Mononuclear cell (primary cell): ENCODE measurements at regions not wholly inside any gene's neighbourhood (a gene's known extent, or its start where the extent isn't known, plus 50 kb on each side); places are given as distances from the start of the nearest gene placed in this dataset.
"Not testable (repeated sequence)": the region's sequence is repeated elsewhere in the genome, so short reads cannot be mapped to it uniquely, and the experiment has no call there.

ENCODE experiments used
- H3K27me3 ChIP-seq: 2 replicates; pipeline ENCODE4 v1.6.0; 2011; ENCODE audit warnings: low read length, control low read depth; ENCODE audit not compliant: insufficient read depth
- H3K4me1 ChIP-seq: 2 replicates; pipeline ENCODE4 v1.5.1; 2011; ENCODE audit warnings: mild to moderate bottlenecking, low read length, control low read depth; ENCODE audit not compliant: insufficient read depth
- H3K4me3 ChIP-seq: 2 replicates; pipeline ENCODE4 v1.5.1; 2011; ENCODE audit warnings: mild to moderate bottlenecking, low read length, moderate library complexity
- H3K9me3 ChIP-seq: 2 replicates; pipeline ENCODE4 v1.5.1; 2011; ENCODE audit warnings: low read depth, mild to moderate bottlenecking, control low read depth, low read length

GRCh38 chr17:30731210-30732132 lies 93.0 kb downstream of the CRLF3 start:
- Histone ChIP-seq H3K4me1 (peaks cover 33% of the 10 kb centered on the region), H3K4me3 (peak overlapping the region; percentile 60)
- not testable (repeated sequence) for H3K27me3 ChIP-seq, H3K9me3 ChIP-seq

GRCh38 chr17:30730837-30731209 lies 93.7 kb downstream of the CRLF3 start:
- H3K9me3 ChIP-seq, H3K27me3 ChIP-seq: not testable (repeated sequence)
- Histone ChIP-seq H3K4me1 (peaks cover 33% of the 10 kb centered on the region), H3K4me3 (peak overlapping the region; percentile 60)

GRCh38 chr17:30730171-30730836 lies 94.2 kb downstream of the CRLF3 start:
- not testable (repeated sequence) for H3K27me3 ChIP-seq, H3K4me3 ChIP-seq, H3K9me3 ChIP-seq
- H3K4me1 ChIP-seq = peaks cover 33% of the 10 kb centered on the region

- peaks cover 33% of the 10 kb centered on the region for H3K4me1 ChIP-seq
- H3K4me3 ChIP-seq, H3K27me3 ChIP-seq, H3K9me3 ChIP-seq: not testable (repeated sequence)
Observed at GRCh38 chr17:30729471-30730170, 94.9 kb downstream of the CRLF3 start.

- not testable (repeated sequence) for H3K9me3 ChIP-seq, H3K27me3 ChIP-seq, H3K4me3 ChIP-seq
- H3K4me1 ChIP-seq = peaks cover 34% of the 10 kb centered on the region
Observed at GRCh38 chr17:30727517-30727916, 97.0 kb downstream of the CRLF3 start.

GRCh38 chr17:30726734-30727133 lies 97.8 kb downstream of the CRLF3 start:
- H3K4me3 ChIP-seq, H3K9me3 ChIP-seq, H3K27me3 ChIP-seq: not testable (repeated sequence)
- peaks cover 34% of the 10 kb centered on the region for H3K4me1 ChIP-seq

- not testable (repeated sequence) for H3K4me3 ChIP-seq, H3K27me3 ChIP-seq, H3K9me3 ChIP-seq
- H3K4me1 ChIP-seq = peaks cover 34% of the 10 kb centered on the region
Observed at GRCh38 chr17:30726310-30726709, 98.2 kb downstream of the CRLF3 start.

- H3K9me3 ChIP-seq, H3K4me3 ChIP-seq, H3K27me3 ChIP-seq: not testable (repeated sequence)
- H3K4me1 ChIP-seq = peaks cover 26% of the 10 kb centered on the region
Observed at GRCh38 chr17:30724034-30724650, 100.3 kb downstream of the CRLF3 start.

GRCh38 chr17:30722114-30722780 lies 102.2 kb downstream of the CRLF3 start:
- not testable (repeated sequence) for H3K27me3 ChIP-seq, H3K9me3 ChIP-seq, H3K4me3 ChIP-seq, H3K4me1 ChIP-seq

GRCh38 chr17:30720971-30721370 lies 103.5 kb downstream of the CRLF3 start:
- not testable (repeated sequence) for H3K9me3 ChIP-seq, H3K4me3 ChIP-seq, H3K4me1 ChIP-seq, H3K27me3 ChIP-seq

GRCh38 chr17:30720013-30720471 lies 104.5 kb downstream of the CRLF3 start:
- H3K9me3 ChIP-seq = no peaks in the 10 kb centered on the region

GRCh38 chr17:30719131-30719973 lies 105.1 kb downstream of the CRLF3 start:
- H3K9me3 ChIP-seq, H3K27me3 ChIP-seq, H3K4me3 ChIP-seq, H3K4me1 ChIP-seq: not testable (repeated sequence)

More at GRCh38 chr17:30720013-30720471, 104.5 kb downstream of the CRLF3 start:
- Histone ChIP-seq H3K4me3 (no peak overlapping the region), H3K4me1 (peaks cover 8% of the 10 kb centered on the region), H3K27me3 (no peaks in the 10 kb centered on the region)

- not testable (repeated sequence) for H3K4me3 ChIP-seq, H3K4me1 ChIP-seq, H3K9me3 ChIP-seq, H3K27me3 ChIP-seq
Observed at GRCh38 chr17:30718691-30719090, 105.8 kb downstream of the CRLF3 start.

GRCh38 chr17:30718099-30718447 lies 106.4 kb downstream of the CRLF3 start:
- not testable (repeated sequence) for H3K27me3 ChIP-seq, H3K9me3 ChIP-seq, H3K4me1 ChIP-seq, H3K4me3 ChIP-seq
